NB4 (cell line): ENCODE measurements at regions not wholly inside any gene's neighbourhood (a gene's known extent, or its start where the extent isn't known, plus 50 kb on each side); places are given as distances from the start of the nearest gene placed in this dataset.

Source experiments
- CTCF ChIP-seq: IDR thresholded peaks from one replicate; pipeline ENCODE4 v1.5.1; 2012; ENCODE audit warnings: low read depth, low read length
- MAX ChIP-seq: IDR thresholded peaks from 2 replicates; pipeline ENCODE4 v1.6.1; 2011; ENCODE audit warnings: low read depth, low read length
- MYC ChIP-seq: IDR thresholded peaks from 2 replicates; pipeline ENCODE4 v1.6.1; 2011; ENCODE audit warnings: low read depth, low read length
- POLR2A ChIP-seq: IDR thresholded peaks from 2 replicates; pipeline ENCODE4 v1.6.1; 2011; ENCODE audit warnings: mild to moderate bottlenecking; ENCODE audit not compliant: insufficient read length; ENCODE audit errors: extremely low read depth

GRCh38 chr15:96462768-96463750 lies 132.6 kb downstream of the NR2F2 start:
- TF ChIP-seq CTCF (no peak), MAX (no peak), POLR2A (no peak), MYC (no peak)
